ENCODE measurements at regions not wholly inside any gene's neighbourhood (a gene's known extent, or its start where the extent isn't known, plus 50 kb on each side); places are given as distances from the start of the nearest gene placed in this dataset.
"Not testable (repeated sequence)": the region's sequence is repeated elsewhere in the genome, so short reads cannot be mapped to it uniquely, and the experiment has no call there.

- H3K4me3 ChIP-seq (ENCODE audit: low read length): no peak overlapping the region
- DNase-seq (no peak), ATAC-seq (no peak)
- peaks cover 2% of the 10 kb centered on the region for H3K9me3 ChIP-seq (ENCODE audit: control insufficient read depth, low read length)
- no peaks in the 10 kb centered on the region for H3K4me1 ChIP-seq (ENCODE audit: control insufficient read depth, insufficient read depth, low read length)
- H3K27me3 ChIP-seq (ENCODE audit: control insufficient read depth, insufficient read depth): no peaks in the 10 kb centered on the region
- H3K27ac ChIP-seq (ENCODE audit: low read length): no peak overlapping the region
- intact Hi-C loops (cut with DNase I): no loop called here
- 80% methylated on average over 11 of the region's 11 CpGs for WGBS
These were observed 619.2 kb downstream of the IRS1 start for GRCh38 chr2:226180281-226180884.

- 100% methylated on average over 1 of the region's 1 CpG for WGBS
These were observed 620.6 kb downstream of the IRS1 start for GRCh38 chr2:226179010-226179409.

GRCh38 chr2:226176283-226176984 is 623.2 kb downstream of the IRS1 start:
- no peaks in the 10 kb centered on the region for H3K27me3 ChIP-seq (ENCODE audit: control insufficient read depth, insufficient read depth)
- no peak overlapping the region for H3K27ac ChIP-seq (ENCODE audit: low read length)
- intact Hi-C loops (cut with DNase I): no loop called here
- H3K4me1 ChIP-seq (ENCODE audit: control insufficient read depth, insufficient read depth, low read length): no peaks in the 10 kb centered on the region
- DNase-seq: no peak
- no peak overlapping the region for H3K4me3 ChIP-seq (ENCODE audit: low read length)
- ATAC-seq: no peak
- H3K9me3 ChIP-seq (ENCODE audit: control insufficient read depth, low read length): peaks cover 2% of the 10 kb centered on the region
- 54% methylated on average over 3 of the region's 3 CpGs for WGBS

More at GRCh38 chr2:226179010-226179409, 620.6 kb downstream of the IRS1 start:
- DNase-seq (no peak), ATAC-seq (no peak)
- Histone ChIP-seq H3K4me3 (ENCODE audit: low read length) (peak overlapping the region; percentile 3), H3K4me1 (ENCODE audit: control insufficient read depth, insufficient read depth, low read length) (no peaks in the 10 kb centered on the region), H3K27ac (ENCODE audit: low read length) (no peak overlapping the region), H3K9me3 (ENCODE audit: control insufficient read depth, low read length) (peaks cover 2% of the 10 kb centered on the region), H3K27me3 (ENCODE audit: control insufficient read depth, insufficient read depth) (no peaks in the 10 kb centered on the region)
- intact Hi-C loops (cut with DNase I): no loop called here

- Histone ChIP-seq H3K4me1 (ENCODE audit: control insufficient read depth, insufficient read depth, low read length) (no peaks in the 10 kb centered on the region), H3K4me3 (ENCODE audit: low read length) (no peak overlapping the region), H3K27me3 (ENCODE audit: control insufficient read depth, insufficient read depth) (no peaks in the 10 kb centered on the region), H3K9me3 (ENCODE audit: control insufficient read depth, low read length) (peaks cover 2% of the 10 kb centered on the region), H3K27ac (ENCODE audit: low read length) (no peak overlapping the region)
- intact Hi-C loops (cut with DNase I): no loop called here
- ATAC-seq (no peak), DNase-seq (no peak)
- WGBS: 85% methylated on average over 1 of the region's 1 CpG
These were observed 625.2 kb downstream of the IRS1 start for GRCh38 chr2:226174390-226174789.

- ATAC-seq: no peak
- no peak overlapping the region for H3K4me3 ChIP-seq (ENCODE audit: low read length)
- no peaks in the 10 kb centered on the region for H3K9me3 ChIP-seq (ENCODE audit: control insufficient read depth, low read length)
- WGBS: 93% methylated on average over 4 of the region's 4 CpGs
- no peaks in the 10 kb centered on the region for H3K27me3 ChIP-seq (ENCODE audit: control insufficient read depth, insufficient read depth)
- intact Hi-C loops (cut with DNase I): no loop called here
- H3K4me1 ChIP-seq (ENCODE audit: control insufficient read depth, insufficient read depth, low read length): no peaks in the 10 kb centered on the region
- no peak overlapping the region for H3K27ac ChIP-seq (ENCODE audit: low read length)
- DNase-seq: no peak
These were observed 626.7 kb downstream of the IRS1 start for GRCh38 chr2:226172939-226173338.

- 95% methylated on average over 4 of the region's 4 CpGs for WGBS
- H3K9me3 ChIP-seq (ENCODE audit: control insufficient read depth, low read length): no peaks in the 10 kb centered on the region
- H3K27ac ChIP-seq (ENCODE audit: low read length): no peak overlapping the region
- ATAC-seq (no peak), DNase-seq (no peak)
- H3K4me1 ChIP-seq (ENCODE audit: control insufficient read depth, insufficient read depth, low read length): no peaks in the 10 kb centered on the region
- intact Hi-C loops (cut with DNase I): no loop called here
- H3K27me3 ChIP-seq (ENCODE audit: control insufficient read depth, insufficient read depth): no peaks in the 10 kb centered on the region
- no peak overlapping the region for H3K4me3 ChIP-seq (ENCODE audit: low read length)
These were observed 627.3 kb downstream of the IRS1 start for GRCh38 chr2:226172309-226172708.

- no peak for ATAC-seq
- no peaks in the 10 kb centered on the region for H3K4me1 ChIP-seq (ENCODE audit: control insufficient read depth, insufficient read depth, low read length)
These were observed 629.7 kb downstream of the IRS1 start for GRCh38 chr2:226169751-226170581.

GRCh38 chr2:226168496-226169160 is 631.0 kb downstream of the IRS1 start:
- Histone ChIP-seq H3K27me3 (ENCODE audit: control insufficient read depth, insufficient read depth) (no peaks in the 10 kb centered on the region), H3K9me3 (ENCODE audit: control insufficient read depth, low read length) (no peaks in the 10 kb centered on the region), H3K27ac (ENCODE audit: low read length) (no peak overlapping the region), H3K4me3 (ENCODE audit: low read length) (no peak overlapping the region), H3K4me1 (ENCODE audit: control insufficient read depth, insufficient read depth, low read length) (no peaks in the 10 kb centered on the region)
- DNase-seq (no peak), ATAC-seq (no peak)
- 89% methylated on average over 4 of the region's 4 CpGs for WGBS
- intact Hi-C loops (cut with DNase I): no loop called here

More at GRCh38 chr2:226169751-226170581, 629.7 kb downstream of the IRS1 start:
- Histone ChIP-seq H3K9me3 (ENCODE audit: control insufficient read depth, low read length) (no peaks in the 10 kb centered on the region), H3K4me3 (ENCODE audit: low read length) (no peak overlapping the region), H3K27ac (ENCODE audit: low read length) (no peak overlapping the region), H3K27me3 (ENCODE audit: control insufficient read depth, insufficient read depth) (no peaks in the 10 kb centered on the region)
- DNase-seq: no peak
- WGBS: 78% methylated on average over 4 of the region's 4 CpGs
- intact Hi-C loops (cut with DNase I): no loop called here

- H3K4me3 ChIP-seq (ENCODE audit: low read length): no peak overlapping the region
- no peaks in the 10 kb centered on the region for H3K4me1 ChIP-seq (ENCODE audit: control insufficient read depth, insufficient read depth, low read length)
- WGBS: 39% methylated on average over 1 of the region's 1 CpG
- no peak for DNase-seq
- intact Hi-C loops (cut with DNase I): no loop called here
- no peaks in the 10 kb centered on the region for H3K9me3 ChIP-seq (ENCODE audit: control insufficient read depth, low read length)
- no peak for ATAC-seq
- no peaks in the 10 kb centered on the region for H3K27me3 ChIP-seq (ENCODE audit: control insufficient read depth, insufficient read depth)
- no peak overlapping the region for H3K27ac ChIP-seq (ENCODE audit: low read length)
These were observed 635.1 kb downstream of the IRS1 start for GRCh38 chr2:226164512-226164911.

- DNase-seq; H3K4me3 ChIP-seq (ENCODE audit: low read length); H3K9me3 ChIP-seq (ENCODE audit: control insufficient read depth, low read length); H3K27me3 ChIP-seq (ENCODE audit: control insufficient read depth, insufficient read depth); intact Hi-C loops (cut with DNase I); H3K4me1 ChIP-seq (ENCODE audit: control insufficient read depth, insufficient read depth, low read length); H3K27ac ChIP-seq (ENCODE audit: low read length); ATAC-seq: not testable (repeated sequence)
- WGBS: 93% methylated on average over 4 of the region's 4 CpGs
These were observed 639.0 kb downstream of the IRS1 start for GRCh38 chr2:226160617-226161016.
